ENCODE measurements at regions not wholly inside any gene's neighbourhood (a gene's known extent, or its start where the extent isn't known, plus 50 kb on each side); places are given as distances from the start of the nearest gene placed in this dataset.

DNA sequence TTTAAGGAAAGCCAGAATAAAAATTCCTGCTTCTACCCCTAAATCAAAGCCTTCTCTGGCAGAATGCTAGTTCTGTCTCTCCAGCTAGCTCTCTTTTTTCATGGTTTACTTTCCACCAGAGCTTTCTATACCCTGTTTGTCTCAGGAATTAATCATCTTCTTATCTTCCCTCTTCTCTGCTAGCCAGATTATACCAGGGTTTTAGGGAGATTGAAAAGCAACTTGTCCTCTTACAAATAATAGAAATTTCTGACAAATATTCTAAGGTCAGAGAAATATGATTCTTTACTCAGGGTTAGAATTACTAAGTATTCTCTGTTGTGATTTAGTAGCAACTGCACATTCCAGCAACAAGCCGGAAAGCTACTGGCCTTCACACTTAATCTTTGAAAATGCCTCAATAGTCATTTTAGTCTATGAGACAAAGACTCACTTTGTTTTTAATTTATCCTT lies 166.4 kb downstream of the TANC2 start:
- no peak for TF ChIP-seq POLR3A (IDR thresholded peaks at IDR 0.05; ENCODE audit: borderline replicate concordance, extremely low read depth, insufficient read depth, insufficient read length)
- no peak for TF ChIP-seq RBM39 (optimal IDR thresholded peaks at IDR 0.05; ENCODE audit: low read depth, low read length)
- TF ChIP-seq EZH2 (IDR thresholded peaks at IDR 0.05; ENCODE audit: borderline replicate concordance, low read depth, low read length), result no peak
